Ishikawa (cell line): ENCODE measurements at regions not wholly inside any gene's neighbourhood (a gene's known extent, or its start where the extent isn't known, plus 50 kb on each side); places are given as distances from the start of the nearest gene placed in this dataset.

ENCODE experiments used
- CEBPB ChIP-seq: IDR thresholded peaks from 2 replicates; pipeline ENCODE4 v1.6.1; 2012
- MAX ChIP-seq: IDR thresholded peaks from 2 replicates; pipeline ENCODE4 v1.6.1; 2012
- NFIC ChIP-seq: IDR thresholded peaks from 2 replicates; pipeline ENCODE4 v1.6.1; 2012
- RAD21 ChIP-seq: IDR thresholded peaks from 2 replicates; pipeline ENCODE4 v1.6.1; 2012; ENCODE audit warnings: low read depth
- REST ChIP-seq: IDR thresholded peaks from 2 replicates; pipeline ENCODE4 v1.6.1; 2012; ENCODE audit warnings: low read depth, mild to moderate bottlenecking
- TAF1 ChIP-seq: IDR thresholded peaks from 2 replicates; pipeline ENCODE4 v1.6.1; 2012; ENCODE audit warnings: low read depth, mild to moderate bottlenecking
- TEAD4 ChIP-seq: IDR thresholded peaks from 2 replicates; pipeline ENCODE4 v1.6.1; 2012
- USF1 ChIP-seq: IDR thresholded peaks from 2 replicates; pipeline ENCODE4 v1.6.1; 2012
- YY1 ChIP-seq: IDR thresholded peaks from 2 replicates; pipeline ENCODE4 v1.6.1; 2012; ENCODE audit warnings: low read depth
- ZBTB7A ChIP-seq: IDR thresholded peaks from 2 replicates; pipeline ENCODE4 v1.6.1; 2012; ENCODE audit warnings: low read depth

GRCh38 chr18:1353025-1353424, 448.4 kb downstream of the ADCYAP1 start:
- TF ChIP-seq YY1 (no peak), TAF1 (no peak), REST (no peak), ZBTB7A (no peak), USF1 (no peak), CEBPB (no peak), MAX (no peak), RAD21 (no peak), NFIC (no peak), TEAD4 (no peak)
